ENCODE measurements at regions not wholly inside any gene's neighbourhood (a gene's known extent, or its start where the extent isn't known, plus 50 kb on each side); places are given as distances from the start of the nearest gene placed in this dataset.
"Not testable (repeated sequence)": the region's sequence is repeated elsewhere in the genome, so short reads cannot be mapped to it uniquely, and the experiment has no call there.

DNA sequence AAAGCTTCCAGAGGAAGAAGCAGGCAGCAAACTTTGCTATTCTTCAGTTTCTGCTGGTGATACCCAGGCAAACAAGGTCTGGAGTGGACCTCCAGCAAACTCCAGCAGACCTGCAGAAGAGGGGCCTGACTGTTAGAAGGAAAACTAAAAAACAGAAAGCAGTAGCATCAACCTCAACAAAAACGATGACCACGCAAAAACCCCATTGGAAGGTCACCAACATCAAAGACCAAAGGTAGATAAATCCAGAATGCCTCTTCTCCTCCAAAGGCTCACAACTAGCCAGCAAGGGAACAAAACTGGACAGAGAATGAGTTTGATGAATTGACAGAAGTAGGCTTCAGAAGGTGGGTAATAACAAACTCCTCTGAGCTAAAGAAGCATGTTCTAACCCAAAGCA, 127.1 kb downstream of the SLITRK1 start:
- not testable (repeated sequence) for H3K4me3 Mint-ChIP-seq
- peaks cover 13% of the 10 kb centered on the region for H3K9me3 Mint-ChIP-seq

DNA sequence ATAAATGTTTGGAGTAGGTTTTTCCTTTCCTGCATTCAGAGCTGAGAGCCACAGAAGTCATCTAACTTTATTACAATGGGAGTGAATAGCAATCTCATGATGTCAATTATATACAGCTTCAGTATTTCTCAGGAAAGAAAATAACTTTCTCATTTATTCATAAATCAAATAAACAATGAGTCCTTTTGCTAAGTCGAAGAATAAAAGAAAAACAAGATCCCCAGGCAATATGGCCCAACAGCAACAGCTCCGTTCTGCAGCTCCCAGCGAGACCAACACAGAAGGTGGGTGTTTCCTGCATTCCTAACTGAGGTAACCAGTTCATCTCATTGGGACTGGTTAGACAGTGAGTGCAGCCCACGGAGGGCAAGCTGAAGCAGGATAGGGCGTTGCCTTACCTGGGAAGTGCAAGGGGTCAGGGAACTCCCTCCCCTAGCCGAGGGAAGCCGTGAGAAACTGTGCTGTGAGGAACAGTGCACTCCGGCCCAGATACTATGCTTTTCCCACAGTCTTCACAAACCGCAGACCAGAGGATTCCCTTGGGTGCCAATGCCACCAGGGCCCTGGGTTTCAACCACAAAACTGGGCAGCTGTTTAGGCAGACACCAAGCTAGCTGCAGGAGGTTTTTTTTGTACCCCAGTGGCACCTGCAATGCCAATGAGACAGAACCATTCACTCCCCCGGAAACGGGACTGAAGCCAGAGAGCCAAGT, 128.2 kb downstream of the SLITRK1 start:
- Mint-ChIP-seq H3K9me3 (peaks cover 13% of the 10 kb centered on the region), H3K27me3 (no peaks in the 10 kb centered on the region), H3K4me1 (ENCODE audit: low read depth) (no peaks in the 10 kb centered on the region), H3K27ac (no peak overlapping the region), H3K4me3 (no peak overlapping the region), H3K36me3 (ENCODE audit: low read depth) (no peaks in the 10 kb centered on the region)

More for the DNA sequence above, 127.1 kb downstream of the SLITRK1 start:
- H3K4me1 Mint-ChIP-seq (ENCODE audit: low read depth); H3K36me3 Mint-ChIP-seq (ENCODE audit: low read depth); H3K27me3 Mint-ChIP-seq; H3K27ac Mint-ChIP-seq: not testable (repeated sequence)

DNA sequence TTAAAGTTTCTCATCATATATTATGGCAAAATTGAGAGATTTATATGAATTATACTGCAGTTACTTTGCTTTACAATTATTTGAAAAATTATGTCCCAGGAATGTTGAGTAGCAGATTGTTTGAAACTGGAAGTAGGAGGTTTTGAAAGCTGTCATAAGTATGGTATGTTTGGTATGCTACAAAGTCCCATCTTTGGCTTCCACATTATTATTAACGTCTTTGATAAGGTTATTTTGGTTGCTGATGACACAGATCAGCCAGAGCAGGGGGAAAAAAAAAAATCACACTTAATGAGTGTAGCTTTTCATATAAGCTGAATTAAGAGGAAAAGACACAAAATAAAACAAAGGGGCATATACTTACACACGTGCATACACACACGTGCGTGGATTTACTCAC, 130.1 kb downstream of the SLITRK1 start:
- no peaks in the 10 kb centered on the region for H3K4me1 Mint-ChIP-seq (ENCODE audit: low read depth)
- H3K27me3 Mint-ChIP-seq: no peaks in the 10 kb centered on the region
- H3K4me3 Mint-ChIP-seq: no peak overlapping the region
- H3K36me3 Mint-ChIP-seq (ENCODE audit: low read depth): no peaks in the 10 kb centered on the region
- peaks cover 14% of the 10 kb centered on the region for H3K9me3 Mint-ChIP-seq
- no peak overlapping the region for H3K27ac Mint-ChIP-seq

DNA sequence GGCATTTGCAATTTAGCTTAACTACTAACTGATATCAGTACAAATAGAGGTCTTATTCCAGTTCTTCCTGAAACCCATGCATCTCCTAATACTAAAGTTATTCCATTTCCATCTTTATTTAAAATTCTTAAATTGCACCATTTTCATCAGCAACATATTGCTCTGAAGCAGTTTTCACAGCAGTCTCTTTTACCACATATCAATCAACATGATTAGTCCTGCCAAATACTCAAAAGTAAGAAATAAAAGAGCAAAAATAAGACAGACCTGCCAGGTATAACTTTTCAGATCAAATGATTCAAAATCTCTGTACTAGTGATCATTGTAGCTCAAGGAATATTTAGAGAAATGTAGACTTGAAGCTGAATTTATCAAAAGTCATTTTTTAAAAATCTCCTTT, 141.7 kb downstream of the SLITRK1 start:
- Mint-ChIP-seq H3K4me1 (ENCODE audit: low read depth) (no peaks in the 10 kb centered on the region), H3K36me3 (ENCODE audit: low read depth) (no peaks in the 10 kb centered on the region), H3K27ac (no peak overlapping the region), H3K9me3 (no peaks in the 10 kb centered on the region), H3K4me3 (no peak overlapping the region), H3K27me3 (no peaks in the 10 kb centered on the region)

DNA sequence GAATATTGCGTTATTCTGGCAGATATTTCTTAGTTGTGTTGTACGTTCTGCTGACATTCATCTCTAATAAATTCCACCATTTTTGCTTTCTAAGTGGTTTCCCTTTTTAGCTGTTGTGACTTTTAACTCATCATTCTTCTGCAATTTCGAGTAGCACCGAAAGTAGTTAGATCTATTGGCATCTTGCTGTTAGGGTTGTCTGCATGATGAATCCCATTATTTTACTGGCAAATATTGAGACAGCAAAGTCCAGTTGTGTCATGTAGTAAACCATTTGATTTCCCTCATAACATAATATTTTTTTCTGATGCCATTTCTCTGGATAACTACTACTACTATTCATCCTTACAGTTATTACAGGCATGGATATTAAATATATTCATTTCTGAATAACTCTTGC, 143.9 kb downstream of the SLITRK1 start:
- Mint-ChIP-seq H3K9me3 (no peaks in the 10 kb centered on the region), H3K36me3 (ENCODE audit: low read depth) (no peaks in the 10 kb centered on the region), H3K4me1 (ENCODE audit: low read depth) (no peaks in the 10 kb centered on the region), H3K27ac (no peak overlapping the region), H3K4me3 (no peak overlapping the region), H3K27me3 (no peaks in the 10 kb centered on the region)

DNA sequence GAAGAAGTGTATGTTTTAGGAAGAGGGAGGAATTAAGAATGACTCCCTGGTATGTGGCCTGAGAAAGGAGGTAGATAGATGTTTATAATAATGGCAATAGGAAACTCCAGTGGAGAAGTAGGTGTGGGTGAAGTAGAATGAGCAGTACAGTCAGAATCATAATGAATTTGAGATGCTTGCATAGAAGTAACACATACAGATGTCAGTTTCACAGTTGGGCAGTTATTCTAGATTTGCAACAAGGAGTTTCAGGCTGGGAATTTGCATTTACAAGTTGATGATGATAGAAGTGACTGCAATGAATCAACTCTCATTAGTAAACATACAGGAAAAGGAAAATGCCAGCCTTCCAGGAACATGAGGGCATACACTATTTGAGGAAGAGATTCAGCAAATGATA, 149.0 kb downstream of the SLITRK1 start:
- Mint-ChIP-seq H3K36me3 (ENCODE audit: low read depth) (no peaks in the 10 kb centered on the region), H3K27me3 (no peaks in the 10 kb centered on the region), H3K4me3 (no peak overlapping the region), H3K4me1 (ENCODE audit: low read depth) (no peaks in the 10 kb centered on the region), H3K9me3 (no peaks in the 10 kb centered on the region), H3K27ac (no peak overlapping the region)

DNA sequence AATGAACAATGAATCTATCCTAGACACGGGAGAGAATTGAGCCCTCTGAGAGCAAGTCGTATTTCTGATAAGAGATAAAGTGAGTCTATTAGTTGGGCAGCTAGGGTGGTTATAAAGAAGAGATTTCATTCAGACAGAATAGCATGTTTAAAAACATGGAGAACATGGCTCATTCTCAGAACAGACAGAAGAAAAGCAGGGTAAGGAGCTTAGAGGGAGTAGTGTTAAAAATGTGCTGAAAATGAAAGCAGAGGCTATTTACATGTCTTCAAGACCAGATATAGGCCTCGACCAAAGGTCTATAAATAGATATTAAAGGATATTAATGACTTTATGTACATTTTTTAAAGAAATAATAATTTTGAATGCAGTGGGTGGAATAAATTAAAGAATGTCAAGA, 149.5 kb downstream of the SLITRK1 start:
- Mint-ChIP-seq H3K36me3 (ENCODE audit: low read depth) (no peaks in the 10 kb centered on the region), H3K4me1 (ENCODE audit: low read depth) (no peaks in the 10 kb centered on the region), H3K27me3 (no peaks in the 10 kb centered on the region), H3K9me3 (no peaks in the 10 kb centered on the region), H3K27ac (no peak overlapping the region), H3K4me3 (no peak overlapping the region)

DNA sequence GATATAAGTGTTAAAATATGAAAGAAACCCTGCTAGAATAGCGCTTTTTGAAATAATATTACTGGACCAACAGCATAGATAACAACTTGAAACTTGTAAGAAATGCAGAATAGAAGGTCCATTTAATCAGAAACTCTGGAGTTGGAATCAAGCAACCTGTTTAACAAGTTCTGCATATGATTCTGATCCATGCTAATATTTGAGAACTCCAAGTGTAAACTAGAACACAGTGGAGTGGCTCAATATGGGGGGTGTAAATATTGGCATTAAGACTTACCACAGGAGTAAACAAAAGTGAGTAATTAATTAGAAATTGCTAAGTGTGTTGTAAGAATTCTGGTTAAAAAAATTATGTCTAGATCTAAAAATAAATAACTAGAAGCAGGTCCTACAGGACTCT, 151.2 kb downstream of the SLITRK1 start:
- Mint-ChIP-seq H3K36me3 (ENCODE audit: low read depth) (no peaks in the 10 kb centered on the region), H3K4me1 (ENCODE audit: low read depth) (no peaks in the 10 kb centered on the region), H3K27me3 (no peaks in the 10 kb centered on the region), H3K9me3 (no peaks in the 10 kb centered on the region), H3K27ac (no peak overlapping the region), H3K4me3 (no peak overlapping the region)

DNA sequence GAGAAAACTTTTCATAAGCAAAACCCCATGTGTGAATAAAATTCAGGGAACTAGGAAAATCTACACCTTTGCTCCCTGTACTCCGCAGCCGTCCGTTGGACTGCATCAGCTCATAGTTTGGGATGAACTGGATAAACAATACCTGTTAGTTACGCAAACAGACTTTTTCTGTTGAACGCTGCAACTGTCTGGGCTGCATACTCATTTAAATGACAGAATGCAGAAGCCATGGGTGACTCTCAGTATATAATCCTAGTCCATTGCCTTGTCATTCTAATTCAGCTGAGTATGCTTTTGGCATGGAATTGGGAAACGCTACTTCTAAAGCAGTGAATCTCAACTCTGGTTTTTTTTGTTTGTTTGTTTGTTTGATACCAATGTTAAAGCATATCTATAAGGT, 151.6 kb downstream of the SLITRK1 start:
- Mint-ChIP-seq H3K9me3 (no peaks in the 10 kb centered on the region), H3K4me1 (ENCODE audit: low read depth) (no peaks in the 10 kb centered on the region), H3K4me3 (no peak overlapping the region), H3K27me3 (no peaks in the 10 kb centered on the region), H3K27ac (no peak overlapping the region), H3K36me3 (ENCODE audit: low read depth) (no peaks in the 10 kb centered on the region)

DNA sequence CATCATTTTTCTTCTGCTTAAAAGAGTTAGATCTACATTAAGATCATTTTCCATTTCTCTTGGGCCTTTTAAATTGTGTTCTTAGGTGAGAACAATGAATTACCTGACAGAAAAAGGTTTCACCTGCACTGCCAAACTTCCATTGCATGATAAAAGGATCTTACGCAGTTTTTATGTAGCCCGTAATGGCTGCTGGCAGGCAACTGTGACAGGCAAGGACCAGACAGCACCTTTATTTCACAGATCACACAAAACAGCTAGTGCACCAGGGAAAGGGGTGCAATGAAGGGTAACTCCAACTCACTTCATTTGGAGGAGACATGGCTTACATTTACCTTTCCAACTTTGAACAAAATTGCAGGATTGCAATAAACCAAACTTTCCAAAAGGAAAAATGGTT, 159.8 kb downstream of the SLITRK1 start:
- no peaks in the 10 kb centered on the region for H3K4me1 Mint-ChIP-seq (ENCODE audit: low read depth)
- H3K27ac Mint-ChIP-seq: no peak overlapping the region
- no peaks in the 10 kb centered on the region for H3K36me3 Mint-ChIP-seq (ENCODE audit: low read depth)
- no peak overlapping the region for H3K4me3 Mint-ChIP-seq
- H3K27me3 Mint-ChIP-seq: no peaks in the 10 kb centered on the region
- H3K9me3 Mint-ChIP-seq: no peaks in the 10 kb centered on the region

DNA sequence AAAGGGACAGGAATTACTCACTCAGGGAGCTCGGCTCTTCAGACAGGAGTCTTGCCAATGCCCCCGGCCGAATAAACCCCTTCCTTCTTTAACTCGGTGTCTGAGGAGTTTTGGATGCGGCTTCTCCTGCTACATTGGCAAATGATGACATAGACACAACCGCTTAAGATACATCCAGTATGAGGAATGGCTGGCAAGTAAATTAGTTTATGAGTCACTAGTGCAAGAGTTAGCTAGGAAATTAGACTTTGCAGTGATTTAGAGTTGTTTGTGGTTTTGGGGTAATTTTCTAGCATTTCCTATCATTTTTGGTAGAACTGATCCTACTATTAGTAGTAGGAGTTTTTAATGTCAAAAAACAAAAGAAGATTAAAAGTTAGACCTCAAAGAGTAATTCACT, 166.2 kb downstream of the SLITRK1 start:
- Mint-ChIP-seq H3K36me3 (ENCODE audit: low read depth) (no peaks in the 10 kb centered on the region), H3K27me3 (no peaks in the 10 kb centered on the region), H3K27ac (no peak overlapping the region), H3K9me3 (no peaks in the 10 kb centered on the region), H3K4me3 (no peak overlapping the region), H3K4me1 (ENCODE audit: low read depth) (no peaks in the 10 kb centered on the region)

DNA sequence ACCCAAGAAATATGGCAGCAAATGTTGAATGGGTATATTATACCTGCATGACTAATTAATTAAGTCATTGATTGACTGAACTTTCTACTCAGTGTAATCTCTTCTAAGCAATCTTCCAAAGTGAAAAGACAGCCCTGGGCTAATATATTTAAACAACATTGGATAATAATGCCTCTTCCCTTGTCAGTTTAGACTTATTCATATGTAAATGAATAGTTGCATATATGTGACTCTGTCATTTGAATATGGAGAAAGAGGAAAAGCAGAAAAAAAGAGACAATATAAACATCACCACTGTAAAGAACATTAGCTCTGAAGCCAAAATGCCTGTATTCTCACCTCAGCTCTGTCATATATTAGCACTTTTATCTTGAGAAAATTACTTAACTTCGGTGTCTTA, 168.0 kb downstream of the SLITRK1 start:
- H3K4me1 Mint-ChIP-seq (ENCODE audit: low read depth): no peaks in the 10 kb centered on the region
- H3K36me3 Mint-ChIP-seq (ENCODE audit: low read depth): no peaks in the 10 kb centered on the region
- no peaks in the 10 kb centered on the region for H3K9me3 Mint-ChIP-seq
- H3K4me3 Mint-ChIP-seq: no peak overlapping the region
- no peak overlapping the region for H3K27ac Mint-ChIP-seq
- no peaks in the 10 kb centered on the region for H3K27me3 Mint-ChIP-seq

DNA sequence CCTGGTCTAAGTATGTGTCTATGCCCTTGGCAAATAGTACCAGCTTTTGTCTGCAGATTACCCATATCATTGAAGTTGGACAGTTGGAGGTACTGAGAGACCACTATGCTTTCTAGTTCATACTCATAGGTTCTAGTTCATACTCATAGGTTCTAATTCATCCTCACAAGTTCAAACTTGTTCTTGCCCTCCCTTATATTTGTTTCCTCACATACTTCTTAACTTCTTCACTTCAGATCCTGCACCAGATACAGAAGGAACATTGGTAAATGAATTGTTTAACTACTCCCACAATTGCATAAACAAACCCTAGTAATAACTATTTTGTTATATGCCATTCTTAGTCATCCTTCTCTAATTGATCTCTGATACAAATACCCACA, 172.2 kb downstream of the SLITRK1 start:
- H3K9me3 Mint-ChIP-seq: peaks cover 5% of the 10 kb centered on the region
- H3K27me3 Mint-ChIP-seq: no peaks in the 10 kb centered on the region
- H3K4me1 Mint-ChIP-seq (ENCODE audit: low read depth): no peaks in the 10 kb centered on the region
- no peak overlapping the region for H3K4me3 Mint-ChIP-seq
- no peak overlapping the region for H3K27ac Mint-ChIP-seq
- no peaks in the 10 kb centered on the region for H3K36me3 Mint-ChIP-seq (ENCODE audit: low read depth)

DNA sequence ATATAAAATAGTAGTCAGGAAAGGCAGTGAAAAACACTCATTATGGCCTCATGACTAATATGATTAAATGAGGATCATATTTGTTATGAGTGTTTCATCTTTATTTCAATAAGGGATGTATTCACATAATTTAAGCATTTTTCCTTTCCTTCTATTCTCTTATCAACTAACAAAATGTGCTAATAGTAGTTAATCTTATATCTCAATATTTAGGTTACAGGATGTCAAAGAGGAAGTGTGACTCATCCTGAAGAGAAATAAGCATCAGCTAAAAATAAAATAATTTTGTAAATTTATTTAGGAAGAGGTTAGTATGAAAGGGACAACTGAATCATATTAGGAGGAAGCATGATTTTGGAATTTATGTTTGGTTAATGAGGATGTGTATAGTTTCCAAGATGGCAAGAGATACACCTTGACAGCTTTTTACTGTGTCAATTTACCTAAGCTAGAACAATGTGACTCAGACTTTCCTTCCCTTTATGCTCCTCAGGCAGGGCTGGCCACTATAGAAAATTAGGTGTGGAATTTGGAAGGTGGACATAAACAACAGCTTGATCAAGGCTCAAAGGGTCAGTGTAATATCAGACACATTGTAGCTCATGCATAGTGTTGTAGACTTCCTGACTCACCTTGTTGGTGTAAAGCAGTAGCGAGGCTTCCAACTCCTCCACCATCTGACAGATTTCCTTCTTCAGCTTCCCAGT, 172.7 kb downstream of the SLITRK1 start:
- Mint-ChIP-seq H3K4me1 (ENCODE audit: low read depth) (no peaks in the 10 kb centered on the region), H3K27ac (no peak overlapping the region), H3K36me3 (ENCODE audit: low read depth) (no peaks in the 10 kb centered on the region), H3K9me3 (peaks cover 9% of the 10 kb centered on the region), H3K27me3 (no peaks in the 10 kb centered on the region), H3K4me3 (no peak overlapping the region)

DNA sequence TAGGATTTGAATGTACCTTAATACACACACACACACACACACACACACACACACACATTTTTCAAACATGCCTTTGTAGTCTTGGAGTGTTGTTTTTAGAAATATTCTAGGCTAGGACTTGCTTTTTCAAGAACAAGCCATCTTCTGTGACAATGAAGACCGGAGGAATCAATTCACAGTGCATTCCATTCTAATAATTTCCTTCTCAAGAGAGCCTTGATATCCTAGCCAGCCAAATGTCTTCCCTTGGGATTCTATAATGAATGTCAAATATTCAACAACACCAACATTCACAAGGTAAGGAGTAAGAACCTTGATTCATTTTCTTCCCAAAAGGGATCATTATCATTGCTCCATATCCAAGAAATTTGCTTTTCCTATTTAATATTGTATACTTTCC, 180.3 kb downstream of the SLITRK1 start:
- Mint-ChIP-seq H3K9me3 (peaks cover 9% of the 10 kb centered on the region), H3K27ac (no peak overlapping the region), H3K4me1 (ENCODE audit: low read depth) (no peaks in the 10 kb centered on the region), H3K36me3 (ENCODE audit: low read depth) (no peaks in the 10 kb centered on the region), H3K27me3 (no peaks in the 10 kb centered on the region), H3K4me3 (no peak overlapping the region)

DNA sequence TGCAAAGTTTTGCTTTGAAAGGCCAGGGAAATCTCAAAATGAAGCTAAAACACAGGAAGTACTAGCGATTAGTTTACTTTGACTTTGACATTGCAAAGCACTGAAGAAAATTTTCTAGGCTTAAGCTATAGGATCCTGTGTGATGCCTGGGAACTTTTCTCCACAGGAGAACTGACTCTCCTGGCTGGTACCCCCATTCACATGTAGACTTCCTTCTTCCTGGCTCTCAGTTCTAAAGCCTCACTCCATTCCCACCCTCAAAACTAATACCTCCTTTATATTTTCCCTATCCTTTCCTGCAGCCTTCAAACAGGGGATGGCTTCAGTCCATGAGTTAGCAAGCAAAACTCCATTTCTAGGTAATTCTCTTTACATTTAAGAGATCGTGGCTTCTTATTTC, 189.5 kb downstream of the SLITRK1 start:
- Mint-ChIP-seq H3K4me1 (ENCODE audit: low read depth) (no peaks in the 10 kb centered on the region), H3K9me3 (no peaks in the 10 kb centered on the region), H3K4me3 (no peak overlapping the region), H3K27ac (no peak overlapping the region), H3K36me3 (ENCODE audit: low read depth) (no peaks in the 10 kb centered on the region), H3K27me3 (no peaks in the 10 kb centered on the region)
